ENCODE measurements at regions not wholly inside any gene's neighbourhood (a gene's known extent, or its start where the extent isn't known, plus 50 kb on each side); places are given as distances from the start of the nearest gene placed in this dataset.
"Not testable (repeated sequence)": the region's sequence is repeated elsewhere in the genome, so short reads cannot be mapped to it uniquely, and the experiment has no call there.

GRCh38 chr6:133130863-133131262 is 110.3 kb upstream of the EYA4 start:
- DNase-seq, result no peak

GRCh38 chr6:133131621-133132465 is 109.3 kb upstream of the EYA4 start:
- DNase-seq, result no peak

- DNase-seq, result no peak
Measured at GRCh38 chr6:133132466-133132971, 108.6 kb upstream of the EYA4 start.

GRCh38 chr6:133136177-133136880 is 104.8 kb upstream of the EYA4 start:
- DNase-seq, result no peak

- DNase-seq, result not testable (repeated sequence)
Measured at GRCh38 chr6:133147470-133148184, 93.5 kb upstream of the EYA4 start.

- DNase-seq, result no peak
Measured at GRCh38 chr6:133156689-133157088, 84.5 kb upstream of the EYA4 start.

GRCh38 chr6:133157995-133158394 is 83.2 kb upstream of the EYA4 start:
- no peak for DNase-seq

- no peak for DNase-seq
Measured at GRCh38 chr6:133159255-133159795, 81.8 kb upstream of the EYA4 start.

- DNase-seq, result no peak
Measured at GRCh38 chr6:133160536-133160935, 80.6 kb upstream of the EYA4 start.

- DNase-seq, result no peak
Measured at GRCh38 chr6:133165235-133165634, 75.9 kb upstream of the EYA4 start.

- DNase-seq, result no peak
Measured at GRCh38 chr6:133166766-133167165, 74.4 kb upstream of the EYA4 start.

GRCh38 chr6:133169901-133170300 is 71.3 kb upstream of the EYA4 start:
- DNase-seq, result no peak

GRCh38 chr6:133170602-133171001 is 70.6 kb upstream of the EYA4 start:
- DNase-seq, result no peak

GRCh38 chr6:133171989-133172604 is 69.1 kb upstream of the EYA4 start:
- DNase-seq, result no peak

GRCh38 chr6:133173276-133173675 is 67.9 kb upstream of the EYA4 start:
- DNase-seq, result no peak

- DNase-seq, result no peak
Measured at GRCh38 chr6:133179481-133179880, 61.7 kb upstream of the EYA4 start.

- DNase-seq, result no peak
Measured at GRCh38 chr6:133183691-133184090, 57.5 kb upstream of the EYA4 start.

- no peak for DNase-seq
Measured at GRCh38 chr6:133184798-133185372, 56.3 kb upstream of the EYA4 start.

GRCh38 chr6:133185731-133186130 is 55.4 kb upstream of the EYA4 start:
- DNase-seq, result no peak

GRCh38 chr6:133187114-133187513 is 54.0 kb upstream of the EYA4 start:
- no peak for DNase-seq

GRCh38 chr6:133187657-133188453 is 53.3 kb upstream of the EYA4 start:
- DNase-seq, result no peak
